Dedifferentiated amniotic fluid mesenchymal stem cell (primary cell): ENCODE measurements at regions not wholly inside any gene's neighbourhood (a gene's known extent, or its start where the extent isn't known, plus 50 kb on each side); places are given as distances from the start of the nearest gene placed in this dataset.
"Not testable (repeated sequence)": the region's sequence is repeated elsewhere in the genome, so short reads cannot be mapped to it uniquely, and the experiment has no call there.

Experiments
- DNase-seq: peaks from one replicate; pipeline ENCODE4 v3.0.0-alpha.2; 2016; ENCODE audit errors: extremely low spot score

- DNase-seq, result no peak
Observed at GRCh38 chr21:15614766-15615165, 115.0 kb upstream of the USP25 start.

DNA sequence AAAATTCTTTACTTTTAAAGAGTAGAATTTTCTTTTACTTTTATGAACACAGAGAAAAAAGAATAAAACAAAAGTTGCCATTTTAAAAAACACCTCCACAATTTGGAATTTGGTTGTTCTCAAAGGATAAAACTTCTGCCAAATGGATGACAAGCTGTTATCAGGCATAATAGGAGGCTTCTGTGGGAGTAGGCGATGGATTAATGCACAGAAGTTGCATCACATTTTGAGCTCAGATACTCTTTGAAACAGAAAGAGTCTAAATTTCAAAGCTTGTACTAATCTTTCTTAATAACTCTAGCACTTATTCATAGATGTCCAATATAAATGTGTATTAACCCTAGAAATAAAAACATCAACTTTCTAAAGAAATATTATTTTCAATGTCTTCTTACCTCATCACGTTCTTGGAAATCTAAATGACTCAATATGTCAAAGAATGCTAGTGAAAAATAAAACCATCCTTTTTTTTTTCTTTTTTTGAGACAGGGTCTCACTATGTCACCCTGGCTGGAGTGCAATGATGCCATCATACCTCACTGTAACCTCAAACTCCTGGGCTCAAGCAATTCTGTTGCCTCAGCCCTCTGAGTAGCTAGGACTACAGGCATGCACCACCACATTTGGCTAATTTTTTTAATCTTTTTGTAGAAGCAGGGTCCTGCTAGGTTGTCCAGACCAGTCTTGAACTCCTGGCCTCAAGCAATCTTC, 112.8 kb upstream of the USP25 start:
- DNase-seq, result no peak

GRCh38 chr21:15617964-15618363, 111.8 kb upstream of the USP25 start:
- peak; percentile 62 for DNase-seq

DNA sequence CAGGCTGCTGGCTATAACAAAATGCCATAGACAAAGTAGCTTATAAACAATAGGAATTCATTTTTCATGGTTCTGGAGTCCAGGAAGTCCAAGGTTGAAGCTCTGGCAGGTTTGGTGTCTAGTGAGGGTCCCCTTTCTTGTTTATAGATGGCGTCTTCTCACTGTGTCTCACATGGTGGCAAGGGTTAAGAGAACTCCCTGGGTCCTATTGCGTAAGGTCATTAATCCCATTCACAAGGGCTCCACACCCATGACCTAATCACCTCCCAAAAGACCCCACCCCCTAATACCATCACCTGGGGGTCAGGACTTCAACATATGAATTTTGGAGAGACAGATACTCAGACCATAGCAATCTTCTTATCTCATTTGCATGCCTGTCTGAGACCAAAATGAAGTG, 108.9 kb upstream of the USP25 start:
- DNase-seq, result no peak

GRCh38 chr21:15624646-15625045, 105.1 kb upstream of the USP25 start:
- DNase-seq, result no peak

DNA sequence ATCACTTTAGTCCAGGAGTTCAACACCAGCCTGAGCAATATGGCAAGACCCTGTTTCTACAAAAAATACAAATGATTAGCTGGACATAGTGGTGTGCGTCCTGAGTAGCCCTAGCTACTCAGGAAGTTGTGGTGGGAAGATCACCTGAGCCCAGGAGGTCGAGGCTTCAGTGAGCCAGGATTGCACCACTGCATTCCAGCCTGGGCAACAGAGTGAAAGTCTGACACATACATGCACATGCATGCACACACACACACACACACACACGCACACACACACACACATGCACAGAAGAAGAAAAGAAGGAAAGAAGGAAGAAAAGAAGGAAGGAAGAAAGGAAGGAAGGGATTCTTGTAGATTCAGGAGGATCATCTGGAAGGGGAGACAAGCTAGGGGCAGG, 104.4 kb upstream of the USP25 start:
- no peak for DNase-seq

GRCh38 chr21:15626031-15626430, 103.8 kb upstream of the USP25 start:
- no peak for DNase-seq

DNA sequence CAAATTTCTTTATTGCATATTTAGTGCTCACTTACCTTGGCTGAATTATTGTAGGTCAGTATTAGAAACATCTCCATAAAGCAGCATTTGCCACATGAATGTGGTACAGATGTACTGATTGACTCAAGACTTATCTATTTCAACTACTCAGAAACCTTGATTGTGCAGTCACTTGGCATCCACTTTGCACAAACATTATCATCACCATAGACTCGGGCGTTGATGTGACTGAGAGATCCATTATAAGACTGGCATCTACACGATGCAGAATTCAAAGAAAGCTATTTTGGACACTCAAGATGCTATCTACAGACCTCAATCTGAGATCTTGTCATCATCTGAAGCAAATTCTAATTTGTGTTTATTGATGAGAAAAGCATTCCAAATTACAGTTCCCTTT, 102.8 kb upstream of the USP25 start:
- no peak for DNase-seq

GRCh38 chr21:15627823-15628222, 102.0 kb upstream of the USP25 start:
- no peak for DNase-seq

DNA sequence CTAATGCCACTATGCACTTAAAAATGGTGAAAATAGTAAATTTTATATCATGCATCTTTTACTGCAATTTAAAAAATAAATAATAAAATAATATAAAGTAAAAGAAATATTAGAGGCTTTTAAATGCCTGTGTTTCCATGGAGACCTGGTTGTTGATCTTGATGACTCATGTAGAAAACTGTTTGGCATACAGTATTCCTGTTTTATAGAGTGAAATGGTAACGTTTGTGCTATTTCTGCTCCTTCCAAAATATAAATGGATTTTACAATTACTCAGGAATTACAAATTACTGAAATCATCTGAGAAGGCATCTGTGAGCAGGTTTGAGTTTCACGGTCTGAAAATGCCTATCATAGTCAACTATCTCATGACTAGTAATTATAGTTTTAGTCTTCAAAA, 98.4 kb upstream of the USP25 start:
- DNase-seq, result peak; percentile 74

DNA sequence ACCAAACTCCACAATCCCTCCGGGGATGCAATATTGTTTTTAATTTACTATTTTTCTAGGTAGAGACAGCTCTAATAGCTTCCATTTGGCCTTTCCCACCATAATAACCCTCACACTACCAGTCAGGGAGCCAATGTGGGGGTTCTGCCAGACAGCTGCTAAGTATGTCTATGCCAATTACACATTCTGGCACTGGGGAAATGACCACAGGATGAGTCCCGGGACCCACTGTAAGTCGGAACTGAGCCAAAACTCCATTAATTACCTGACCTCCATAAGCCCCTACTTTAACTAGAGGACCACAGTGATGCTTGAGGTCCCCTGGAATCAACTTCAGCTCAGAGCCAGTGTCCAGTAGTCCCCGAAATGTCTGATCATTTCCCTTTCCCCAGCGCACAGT, 95.2 kb upstream of the USP25 start:
- not testable (repeated sequence) for DNase-seq

DNA sequence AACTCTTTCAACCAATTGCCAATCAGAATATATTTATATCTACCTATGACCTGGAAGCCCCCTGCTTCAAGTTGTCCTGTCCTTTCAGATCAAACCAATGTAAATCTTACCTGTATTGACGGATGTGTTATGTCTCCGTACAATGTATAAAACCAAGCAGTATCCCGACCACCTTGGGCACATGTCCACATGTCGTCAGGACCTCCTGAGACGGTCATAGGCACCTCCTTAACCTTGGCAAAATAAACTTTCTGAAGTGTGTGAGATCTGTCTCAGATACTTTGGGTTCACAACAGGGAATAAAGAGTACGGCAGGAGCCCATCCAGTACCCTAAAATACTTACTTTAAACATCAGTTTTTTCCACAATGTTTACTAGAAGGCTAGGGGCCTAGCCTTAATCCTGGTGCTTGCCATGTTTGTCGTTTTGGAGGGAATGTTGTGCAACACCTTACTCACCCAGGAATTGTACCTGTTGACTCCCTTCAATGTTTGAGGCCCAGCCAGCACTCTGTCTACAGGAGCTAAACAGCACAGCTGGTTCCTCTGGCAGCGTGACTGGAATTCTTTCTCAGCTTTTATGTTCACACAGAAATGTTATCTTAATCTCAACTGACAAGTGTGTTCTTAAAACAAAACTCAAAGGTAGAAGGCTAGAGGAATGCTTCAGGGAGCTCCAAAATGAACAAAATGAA, 90.8 kb upstream of the USP25 start:
- no peak for DNase-seq

DNA sequence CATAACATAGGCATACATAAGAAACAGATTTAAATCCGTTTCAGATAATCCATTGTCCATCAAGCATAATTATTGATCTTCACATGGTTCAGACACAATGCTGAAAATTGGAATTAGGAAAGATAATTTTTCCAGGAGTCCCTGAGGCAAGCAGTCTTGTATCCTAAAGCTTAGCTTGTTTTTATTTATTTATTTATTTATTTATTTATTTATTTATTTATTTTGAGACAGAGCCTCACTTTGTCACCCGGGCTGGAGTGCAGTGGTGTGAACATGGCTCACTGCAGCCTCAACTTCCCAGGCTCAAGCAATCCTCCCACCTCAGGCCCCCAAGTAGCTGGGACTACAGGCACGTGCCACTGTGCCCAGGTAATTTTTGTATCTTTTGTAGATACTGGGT, 89.7 kb upstream of the USP25 start:
- not testable (repeated sequence) for DNase-seq

GRCh38 chr21:15644489-15644888, 85.3 kb upstream of the USP25 start:
- DNase-seq, result no peak

DNA sequence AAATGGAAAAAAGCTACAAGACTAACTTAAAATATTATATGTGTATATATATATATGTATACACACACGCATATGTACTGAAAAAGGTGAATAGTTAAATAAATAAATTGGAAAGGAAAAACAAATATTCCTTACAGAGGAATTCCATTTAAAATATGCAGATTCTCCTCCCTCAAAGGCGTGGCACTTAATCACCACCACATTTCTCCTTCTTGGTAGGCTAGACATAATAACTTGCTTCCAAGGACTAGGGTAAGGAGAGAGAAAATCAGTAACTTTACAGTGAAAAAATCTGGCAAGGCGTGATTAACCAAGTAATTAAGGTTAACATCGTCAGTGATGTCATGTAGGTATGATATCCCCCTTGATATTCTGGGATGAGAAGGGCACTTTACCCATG, 84.0 kb upstream of the USP25 start:
- no peak for DNase-seq

DNA sequence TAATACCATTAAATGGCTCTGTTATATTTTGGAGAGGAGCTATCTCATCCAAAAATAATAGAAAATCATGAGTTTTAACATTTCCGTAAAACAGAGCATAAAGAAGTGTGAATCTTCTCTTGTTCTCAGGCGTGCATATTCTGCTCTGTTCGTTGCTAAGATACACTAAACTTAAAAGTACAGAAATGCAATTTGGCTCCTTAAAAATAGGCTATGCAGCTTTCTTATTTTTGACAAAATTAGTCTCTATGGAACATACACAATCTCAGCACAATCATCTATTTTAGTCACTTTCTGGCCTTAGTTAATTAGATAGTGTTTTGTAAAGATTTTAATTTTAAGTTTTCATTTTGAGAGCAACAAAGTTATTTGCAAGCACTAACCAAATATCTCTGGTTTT, 79.0 kb upstream of the USP25 start:
- DNase-seq, result no peak

GRCh38 chr21:15651172-15651571, 78.6 kb upstream of the USP25 start:
- no peak for DNase-seq

DNA sequence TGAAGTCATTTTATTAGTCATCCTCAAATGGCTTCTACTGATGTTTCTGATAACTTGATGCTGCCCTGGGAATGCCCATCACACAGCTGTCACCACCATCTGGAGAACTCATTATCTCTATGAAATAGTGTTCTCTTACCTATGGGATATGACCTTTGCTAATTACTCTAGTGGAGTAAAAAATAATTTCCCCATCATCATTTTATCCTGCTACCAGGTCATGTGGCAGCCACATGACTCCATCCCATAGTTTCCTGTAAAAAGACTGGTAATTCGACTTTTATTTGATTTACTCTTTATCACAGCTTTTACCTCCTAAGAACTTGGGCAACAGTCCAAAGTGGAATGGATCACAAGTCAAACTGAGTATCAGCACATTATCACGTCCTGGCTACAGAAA, 76.1 kb upstream of the USP25 start:
- no peak for DNase-seq

- DNase-seq, result no peak
Observed at GRCh38 chr21:15654171-15654570, 75.6 kb upstream of the USP25 start.

GRCh38 chr21:15659753-15660422, 69.9 kb upstream of the USP25 start:
- DNase-seq, result no peak

- no peak for DNase-seq
Observed at GRCh38 chr21:15660423-15660804, 69.4 kb upstream of the USP25 start.

- DNase-seq, result peak; percentile 49
Observed at GRCh38 chr21:15667010-15667409, 62.8 kb upstream of the USP25 start.

GRCh38 chr21:15667819-15668218, 62.0 kb upstream of the USP25 start:
- no peak for DNase-seq
